ENCODE measurements at regions not wholly inside any gene's neighbourhood (a gene's known extent, or its start where the extent isn't known, plus 50 kb on each side); places are given as distances from the start of the nearest gene placed in this dataset.
"Not testable (repeated sequence)": the region's sequence is repeated elsewhere in the genome, so short reads cannot be mapped to it uniquely, and the experiment has no call there.

DNA sequence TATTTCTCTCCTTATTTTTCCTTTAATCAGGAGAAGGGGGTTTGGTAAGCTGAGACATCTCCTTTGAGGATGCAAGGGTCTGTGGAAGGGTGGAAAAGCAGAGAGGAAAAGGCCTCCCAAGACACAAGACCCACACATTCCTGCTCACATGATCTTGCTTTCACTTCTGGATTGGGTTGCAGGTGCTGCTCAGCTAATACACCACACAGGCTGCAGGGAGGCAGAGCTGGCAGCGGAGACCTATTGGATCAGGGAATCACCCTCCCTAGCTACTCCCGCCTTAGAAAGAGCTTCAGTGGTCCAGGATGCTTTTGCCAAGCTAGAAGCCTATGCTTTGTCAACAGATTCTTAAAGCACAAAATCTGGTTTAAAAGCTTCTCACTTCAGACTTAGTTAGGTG lies 87.6 kb upstream of the IL33 start:
- no peak overlapping the region for H3K27ac ChIP-seq (ENCODE audit: low read length)
- H3K27me3 ChIP-seq (ENCODE audit: low read depth, low read length), result no peaks in the 10 kb centered on the region

GRCh38 chr9:6126377-6126776 lies 89.2 kb upstream of the IL33 start:
- H3K27ac ChIP-seq (ENCODE audit: low read length), result no peak overlapping the region
- no peaks in the 10 kb centered on the region for H3K27me3 ChIP-seq (ENCODE audit: low read depth, low read length)
- no peaks in the 10 kb centered on the region for H3K9me3 ChIP-seq (ENCODE audit: control insufficient read depth in 1 of 2, low read length in 2 of 2)
- no peaks in the 10 kb centered on the region for H3K4me1 ChIP-seq (ENCODE audit: control insufficient read depth in 1 of 2, insufficient read depth in 2 of 2, low read length in 2 of 2)
- H3K4me3 ChIP-seq (ENCODE audit: low read depth in 1 of 2, low read length in 2 of 2), result no peak overlapping the region
- no peaks in the 10 kb centered on the region for H3K36me3 ChIP-seq (ENCODE audit: control insufficient read depth in 1 of 2, insufficient read depth in 2 of 2, low read length in 2 of 2)

More for the DNA sequence above, 87.6 kb upstream of the IL33 start:
- Histone ChIP-seq H3K4me1 (ENCODE audit: control insufficient read depth in 1 of 2, insufficient read depth in 2 of 2, low read length in 2 of 2) (no peaks in the 10 kb centered on the region), H3K36me3 (ENCODE audit: control insufficient read depth in 1 of 2, insufficient read depth in 2 of 2, low read length in 2 of 2) (no peaks in the 10 kb centered on the region), H3K9me3 (ENCODE audit: control insufficient read depth in 1 of 2, low read length in 2 of 2) (no peaks in the 10 kb centered on the region), H3K4me3 (ENCODE audit: low read depth in 1 of 2, low read length in 2 of 2) (no peak overlapping the region)

DNA sequence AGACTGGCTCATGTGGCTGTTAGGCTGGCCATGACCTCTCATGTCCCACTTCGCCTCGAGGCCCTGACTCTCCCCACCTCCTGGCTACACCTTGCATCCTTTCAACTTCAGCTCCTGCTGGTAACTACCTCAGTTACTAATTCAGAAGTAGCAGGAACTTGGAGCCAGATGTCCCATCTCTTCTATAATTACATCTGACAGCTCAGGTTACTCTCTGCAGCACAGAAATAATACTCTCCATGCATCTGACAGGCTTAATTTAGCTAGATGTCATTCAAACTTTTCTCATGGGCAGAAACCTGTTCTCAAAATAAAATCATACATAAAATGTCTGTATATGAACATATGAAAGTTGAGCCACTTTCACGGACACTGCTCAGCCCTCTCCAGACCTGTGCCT lies 92.2 kb upstream of the IL33 start:
- Histone ChIP-seq H3K9me3 (ENCODE audit: control insufficient read depth in 1 of 2, low read length in 2 of 2) (no peaks in the 10 kb centered on the region), H3K4me3 (ENCODE audit: low read depth in 1 of 2, low read length in 2 of 2) (no peak overlapping the region), H3K4me1 (ENCODE audit: control insufficient read depth in 1 of 2, insufficient read depth in 2 of 2, low read length in 2 of 2) (no peaks in the 10 kb centered on the region), H3K27me3 (ENCODE audit: low read depth, low read length) (no peaks in the 10 kb centered on the region), H3K27ac (ENCODE audit: low read length) (no peak overlapping the region), H3K36me3 (ENCODE audit: control insufficient read depth in 1 of 2, insufficient read depth in 2 of 2, low read length in 2 of 2) (no peaks in the 10 kb centered on the region)

DNA sequence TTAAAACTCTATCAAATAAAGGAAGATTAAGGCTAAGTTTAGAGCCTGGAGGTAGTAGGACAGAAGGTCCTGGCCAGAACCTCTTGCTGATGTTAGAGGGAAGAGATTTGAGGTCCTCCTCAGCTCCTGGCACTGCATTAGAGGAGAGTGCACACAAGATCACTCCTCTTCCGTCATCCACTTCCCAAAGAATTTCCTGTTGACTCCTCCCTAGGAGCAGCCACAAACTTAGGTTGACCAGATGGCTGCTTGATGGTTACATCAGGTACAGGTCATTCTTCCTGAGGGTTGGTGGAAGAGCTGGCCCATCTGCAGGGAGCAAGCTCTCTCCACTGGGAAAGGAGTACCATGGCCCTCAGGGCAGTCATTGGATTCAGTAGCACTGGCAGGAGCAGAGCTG lies 93.9 kb upstream of the IL33 start:
- Histone ChIP-seq H3K4me1 (ENCODE audit: control insufficient read depth in 1 of 2, insufficient read depth in 2 of 2, low read length in 2 of 2) (no peaks in the 10 kb centered on the region), H3K36me3 (ENCODE audit: control insufficient read depth in 1 of 2, insufficient read depth in 2 of 2, low read length in 2 of 2) (no peaks in the 10 kb centered on the region), H3K27me3 (ENCODE audit: low read depth, low read length) (no peaks in the 10 kb centered on the region)

DNA sequence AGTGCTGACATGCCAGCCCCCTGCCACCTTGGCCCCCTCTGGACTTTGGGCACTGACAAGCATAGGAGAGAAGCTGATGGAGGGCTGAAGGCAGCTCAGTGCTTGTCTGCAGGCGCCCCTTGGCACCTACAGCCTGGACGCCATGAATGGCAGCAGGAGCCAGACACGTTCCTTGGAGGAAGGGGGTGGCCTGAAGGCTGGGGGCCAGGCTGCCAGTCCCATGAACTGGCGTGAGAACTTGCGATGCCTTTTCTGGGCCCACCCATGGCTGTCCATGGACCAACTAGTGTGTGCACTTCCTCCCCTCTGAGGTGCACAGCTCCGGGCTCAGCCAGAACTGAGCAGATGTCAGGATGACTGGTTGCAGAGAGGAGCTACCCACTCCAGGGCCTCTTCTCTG lies 99.0 kb upstream of the RANBP6 start:
- Histone ChIP-seq H3K27me3 (ENCODE audit: low read depth, low read length) (no peaks in the 10 kb centered on the region), H3K4me3 (ENCODE audit: low read depth in 1 of 2, low read length in 2 of 2) (no peak overlapping the region), H3K9me3 (ENCODE audit: control insufficient read depth in 1 of 2, low read length in 2 of 2) (no peaks in the 10 kb centered on the region), H3K4me1 (ENCODE audit: control insufficient read depth in 1 of 2, insufficient read depth in 2 of 2, low read length in 2 of 2) (no peaks in the 10 kb centered on the region), H3K27ac (ENCODE audit: low read length) (no peak overlapping the region), H3K36me3 (ENCODE audit: control insufficient read depth in 1 of 2, insufficient read depth in 2 of 2, low read length in 2 of 2) (no peaks in the 10 kb centered on the region)

More for the DNA sequence above, 93.9 kb upstream of the IL33 start:
- Histone ChIP-seq H3K9me3 (ENCODE audit: control insufficient read depth in 1 of 2, low read length in 2 of 2) (no peaks in the 10 kb centered on the region), H3K4me3 (ENCODE audit: low read depth in 1 of 2, low read length in 2 of 2) (no peak overlapping the region), H3K27ac (ENCODE audit: low read length) (no peak overlapping the region)

DNA sequence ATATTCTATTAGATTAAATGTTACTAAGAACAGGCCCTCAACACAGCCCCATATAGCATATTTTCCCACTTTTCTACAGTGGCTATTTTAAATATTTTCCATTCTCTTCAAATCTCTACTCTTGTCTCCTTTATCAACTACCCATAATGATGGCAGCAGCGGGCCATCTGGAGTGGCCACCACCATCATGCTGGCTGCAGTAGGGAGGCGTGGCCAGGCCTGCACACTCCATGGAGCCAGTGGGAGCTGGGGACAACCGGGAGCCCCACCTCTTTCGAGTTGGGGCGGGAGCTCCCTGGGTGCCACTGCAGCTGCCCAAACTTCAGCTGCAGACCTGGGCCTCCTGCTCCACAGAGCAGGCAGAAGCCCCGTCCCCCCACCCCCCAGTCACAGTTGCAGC lies 98.4 kb upstream of the RANBP6 start:
- Histone ChIP-seq H3K4me1 (ENCODE audit: control insufficient read depth in 1 of 2, insufficient read depth in 2 of 2, low read length in 2 of 2) (no peaks in the 10 kb centered on the region), H3K27ac (ENCODE audit: low read length) (no peak overlapping the region), H3K27me3 (ENCODE audit: low read depth, low read length) (no peaks in the 10 kb centered on the region), H3K36me3 (ENCODE audit: control insufficient read depth in 1 of 2, insufficient read depth in 2 of 2, low read length in 2 of 2) (no peaks in the 10 kb centered on the region), H3K9me3 (ENCODE audit: control insufficient read depth in 1 of 2, low read length in 2 of 2) (no peaks in the 10 kb centered on the region), H3K4me3 (ENCODE audit: low read depth in 1 of 2, low read length in 2 of 2) (no peak overlapping the region)

DNA sequence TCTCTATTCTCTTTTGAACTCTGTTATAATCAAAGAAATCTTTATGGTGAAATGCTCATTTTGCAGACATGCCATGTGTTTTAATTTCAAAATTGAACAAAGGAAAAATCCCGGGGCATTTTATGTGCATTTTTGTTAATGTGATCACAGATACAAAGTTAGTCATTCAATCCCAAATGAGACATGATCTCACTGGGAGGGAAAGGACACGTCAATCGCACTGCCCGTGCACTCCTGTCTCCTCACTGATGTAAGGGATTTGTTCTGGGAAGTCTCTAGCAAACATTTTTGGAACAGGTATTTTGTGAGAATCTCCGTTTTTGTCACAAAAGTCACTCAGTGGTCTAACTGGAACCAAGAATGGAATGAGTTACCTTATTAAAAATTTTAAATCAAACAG lies 97.9 kb upstream of the RANBP6 start:
- H3K27me3 ChIP-seq (ENCODE audit: low read depth, low read length), result no peaks in the 10 kb centered on the region
- no peak overlapping the region for H3K4me3 ChIP-seq (ENCODE audit: low read depth in 1 of 2, low read length in 2 of 2)
- H3K27ac ChIP-seq (ENCODE audit: low read length), result no peak overlapping the region
- H3K4me1 ChIP-seq (ENCODE audit: control insufficient read depth in 1 of 2, insufficient read depth in 2 of 2, low read length in 2 of 2), result no peaks in the 10 kb centered on the region
- H3K36me3 ChIP-seq (ENCODE audit: control insufficient read depth in 1 of 2, insufficient read depth in 2 of 2, low read length in 2 of 2), result no peaks in the 10 kb centered on the region
- H3K9me3 ChIP-seq (ENCODE audit: control insufficient read depth in 1 of 2, low read length in 2 of 2), result no peaks in the 10 kb centered on the region

DNA sequence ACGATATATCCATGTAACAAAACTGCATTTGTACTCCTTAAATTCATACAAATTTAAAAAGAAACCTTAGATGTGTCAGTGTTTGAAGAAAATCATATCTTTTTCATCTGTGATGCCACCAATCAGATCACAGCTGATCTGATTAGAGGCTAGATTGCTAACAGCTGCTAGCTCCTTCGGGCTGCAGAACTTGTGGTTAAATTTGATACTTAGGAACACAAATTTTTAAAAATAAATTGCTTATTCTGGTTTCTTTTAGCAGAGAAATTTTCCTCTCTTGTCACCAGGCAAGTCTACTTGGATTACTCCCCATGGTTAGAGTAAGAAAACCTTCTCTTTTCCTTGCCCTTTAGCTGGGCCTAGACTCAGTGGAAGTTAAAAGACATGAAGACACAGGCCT lies 94.6 kb upstream of the RANBP6 start:
- Histone ChIP-seq H3K4me1 (ENCODE audit: control insufficient read depth in 1 of 2, insufficient read depth in 2 of 2, low read length in 2 of 2) (no peaks in the 10 kb centered on the region), H3K9me3 (ENCODE audit: control insufficient read depth in 1 of 2, low read length in 2 of 2) (no peaks in the 10 kb centered on the region), H3K27ac (ENCODE audit: low read length) (no peak overlapping the region), H3K36me3 (ENCODE audit: control insufficient read depth in 1 of 2, insufficient read depth in 2 of 2, low read length in 2 of 2) (no peaks in the 10 kb centered on the region), H3K4me3 (ENCODE audit: low read depth in 1 of 2, low read length in 2 of 2) (no peak overlapping the region), H3K27me3 (ENCODE audit: low read depth, low read length) (no peaks in the 10 kb centered on the region)

DNA sequence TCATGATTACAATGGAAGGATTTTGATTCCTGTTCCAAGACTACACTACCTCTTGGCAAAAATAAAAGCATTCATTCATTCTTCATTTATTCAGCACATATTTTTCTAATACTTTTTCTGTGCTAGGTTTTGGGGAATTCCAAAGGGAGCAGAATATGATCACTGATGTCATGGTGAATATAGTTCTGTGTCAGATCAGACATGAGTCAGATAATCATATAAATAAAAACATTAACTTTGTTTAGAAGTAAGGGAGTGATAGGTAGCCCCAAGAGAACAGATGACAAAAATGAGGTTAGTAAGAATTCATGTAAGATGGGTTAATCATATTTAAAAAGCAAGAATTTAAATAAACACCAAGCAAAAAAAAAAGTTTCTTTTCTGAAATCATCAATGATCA lies 94.1 kb upstream of the RANBP6 start:
- Histone ChIP-seq H3K36me3 (ENCODE audit: control insufficient read depth in 1 of 2, insufficient read depth in 2 of 2, low read length in 2 of 2) (no peaks in the 10 kb centered on the region), H3K4me1 (ENCODE audit: control insufficient read depth in 1 of 2, insufficient read depth in 2 of 2, low read length in 2 of 2) (no peaks in the 10 kb centered on the region), H3K9me3 (ENCODE audit: control insufficient read depth in 1 of 2, low read length in 2 of 2) (no peaks in the 10 kb centered on the region), H3K4me3 (ENCODE audit: low read depth in 1 of 2, low read length in 2 of 2) (no peak overlapping the region), H3K27me3 (ENCODE audit: low read depth, low read length) (no peaks in the 10 kb centered on the region), H3K27ac (ENCODE audit: low read length) (no peak overlapping the region)

GRCh38 chr9:6106711-6107339 lies 91.4 kb upstream of the RANBP6 start:
- no peak overlapping the region for H3K27ac ChIP-seq (ENCODE audit: low read length)

DNA sequence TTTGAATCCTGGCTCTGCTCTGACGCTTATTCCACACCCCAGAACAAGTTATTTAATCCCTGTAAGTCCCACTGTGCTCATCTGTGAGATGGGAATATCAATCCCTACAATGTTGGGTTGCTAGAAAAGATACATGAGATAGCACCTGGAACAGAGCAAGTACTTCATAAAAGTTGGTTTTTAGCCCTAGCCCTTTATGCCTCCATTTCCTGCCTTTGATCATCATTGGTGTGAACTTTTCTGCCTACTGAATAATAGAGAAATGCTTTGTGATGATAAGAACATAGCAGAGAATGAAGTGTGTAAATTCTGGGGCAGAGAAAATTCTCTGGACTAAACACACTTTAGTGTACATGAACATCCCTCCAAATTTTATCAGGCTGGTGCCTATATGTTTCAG lies 90.3 kb upstream of the RANBP6 start:
- Histone ChIP-seq H3K27ac (ENCODE audit: low read length) (no peak overlapping the region), H3K4me1 (ENCODE audit: control insufficient read depth in 1 of 2, insufficient read depth in 2 of 2, low read length in 2 of 2) (no peaks in the 10 kb centered on the region), H3K27me3 (ENCODE audit: low read depth, low read length) (no peaks in the 10 kb centered on the region), H3K36me3 (ENCODE audit: control insufficient read depth in 1 of 2, insufficient read depth in 2 of 2, low read length in 2 of 2) (no peaks in the 10 kb centered on the region), H3K4me3 (ENCODE audit: low read depth in 1 of 2, low read length in 2 of 2) (no peak overlapping the region), H3K9me3 (ENCODE audit: control insufficient read depth in 1 of 2, low read length in 2 of 2) (no peaks in the 10 kb centered on the region)

More at GRCh38 chr9:6106711-6107339, 91.4 kb upstream of the RANBP6 start:
- Histone ChIP-seq H3K4me3 (ENCODE audit: low read depth in 1 of 2, low read length in 2 of 2) (no peak overlapping the region), H3K27me3 (ENCODE audit: low read depth, low read length) (no peaks in the 10 kb centered on the region), H3K4me1 (ENCODE audit: control insufficient read depth in 1 of 2, insufficient read depth in 2 of 2, low read length in 2 of 2) (no peaks in the 10 kb centered on the region), H3K36me3 (ENCODE audit: control insufficient read depth in 1 of 2, insufficient read depth in 2 of 2, low read length in 2 of 2) (no peaks in the 10 kb centered on the region), H3K9me3 (ENCODE audit: control insufficient read depth in 1 of 2, low read length in 2 of 2) (no peaks in the 10 kb centered on the region)

GRCh38 chr9:6104406-6104805 lies 89.0 kb upstream of the RANBP6 start:
- not testable (repeated sequence) for H3K9me3 ChIP-seq (ENCODE audit: control insufficient read depth in 1 of 2, low read length in 2 of 2); H3K27ac ChIP-seq (ENCODE audit: low read length); H3K4me1 ChIP-seq (ENCODE audit: control insufficient read depth in 1 of 2, insufficient read depth in 2 of 2, low read length in 2 of 2); H3K27me3 ChIP-seq (ENCODE audit: low read depth, low read length); H3K36me3 ChIP-seq (ENCODE audit: control insufficient read depth in 1 of 2, insufficient read depth in 2 of 2, low read length in 2 of 2); H3K4me3 ChIP-seq (ENCODE audit: low read depth in 1 of 2, low read length in 2 of 2)
